ENCODE measurements at regions not wholly inside any gene's neighbourhood (a gene's known extent, or its start where the extent isn't known, plus 50 kb on each side); places are given as distances from the start of the nearest gene placed in this dataset.

DNA sequence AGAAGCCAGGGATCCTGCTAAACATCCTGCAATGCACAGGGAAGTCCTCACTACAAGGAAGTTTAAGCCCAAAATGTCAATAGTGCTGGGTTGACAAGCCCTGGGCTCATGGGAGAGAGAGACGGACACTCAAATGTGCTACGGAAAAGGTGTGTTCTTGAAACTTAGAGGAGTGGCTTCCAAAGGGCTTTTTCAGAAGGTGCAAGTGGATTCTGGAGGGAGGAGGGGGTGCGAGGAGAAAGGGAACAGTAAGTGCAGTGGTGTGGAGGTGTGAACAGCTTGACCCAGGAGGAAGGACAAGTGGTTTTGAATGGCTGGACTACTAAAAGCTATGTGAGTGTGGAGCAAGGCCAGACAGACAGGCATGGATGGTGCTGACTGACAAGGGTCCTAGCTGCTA lies 50.4 kb upstream of the CECR2 start:
- peaks cover 3% of the 10 kb centered on the region for H3K27me3 Mint-ChIP-seq (ENCODE audit: insufficient read depth)
- H3K27ac Mint-ChIP-seq: no peak overlapping the region
- TF ChIP-seq, protein P1, sequence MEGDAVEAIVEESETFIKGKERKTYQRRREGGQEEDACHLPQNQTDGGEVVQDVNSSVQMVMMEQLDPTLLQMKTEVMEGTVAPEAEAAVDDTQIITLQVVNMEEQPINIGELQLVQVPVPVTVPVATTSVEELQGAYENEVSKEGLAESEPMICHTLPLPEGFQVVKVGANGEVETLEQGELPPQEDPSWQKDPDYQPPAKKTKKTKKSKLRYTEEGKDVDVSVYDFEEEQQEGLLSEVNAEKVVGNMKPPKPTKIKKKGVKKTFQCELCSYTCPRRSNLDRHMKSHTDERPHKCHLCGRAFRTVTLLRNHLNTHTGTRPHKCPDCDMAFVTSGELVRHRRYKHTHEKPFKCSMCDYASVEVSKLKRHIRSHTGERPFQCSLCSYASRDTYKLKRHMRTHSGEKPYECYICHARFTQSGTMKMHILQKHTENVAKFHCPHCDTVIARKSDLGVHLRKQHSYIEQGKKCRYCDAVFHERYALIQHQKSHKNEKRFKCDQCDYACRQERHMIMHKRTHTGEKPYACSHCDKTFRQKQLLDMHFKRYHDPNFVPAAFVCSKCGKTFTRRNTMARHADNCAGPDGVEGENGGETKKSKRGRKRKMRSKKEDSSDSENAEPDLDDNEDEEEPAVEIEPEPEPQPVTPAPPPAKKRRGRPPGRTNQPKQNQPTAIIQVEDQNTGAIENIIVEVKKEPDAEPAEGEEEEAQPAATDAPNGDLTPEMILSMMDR (IDR thresholded peaks at IDR 0.05): no peak
- H3K4me3 Mint-ChIP-seq: no peak overlapping the region
- peaks cover 35% of the 10 kb centered on the region for H3K9me3 Mint-ChIP-seq
- peaks cover 10% of the 10 kb centered on the region; the same call in 1 of the 2 replicates for H3K36me3 Mint-ChIP-seq (ENCODE audit: low read depth)
- no peak for DNase-seq
- no peaks in the 10 kb centered on the region for H3K4me1 Mint-ChIP-seq (ENCODE audit: low read depth)

- Mint-ChIP-seq H3K27me3 (ENCODE audit: insufficient read depth) (peaks cover 3% of the 10 kb centered on the region), H3K4me1 (ENCODE audit: low read depth) (no peaks in the 10 kb centered on the region), H3K27ac (no peak overlapping the region), H3K4me3 (no peak overlapping the region), H3K9me3 (peaks cover 34% of the 10 kb centered on the region), H3K36me3 (ENCODE audit: low read depth) (peaks cover 10% of the 10 kb centered on the region; the same call in 1 of the 2 replicates)
- TF ChIP-seq, protein P1 (IDR thresholded peaks at IDR 0.05): no peak
- no peak for DNase-seq
Observed at GRCh38 chr22:17315310-17315709, 54.0 kb upstream of the CECR2 start.

GRCh38 chr22:17314487-17314886 lies 54.8 kb upstream of the CECR2 start:
- no peak for DNase-seq
- Mint-ChIP-seq H3K4me3 (no peak overlapping the region), H3K36me3 (ENCODE audit: low read depth) (peaks cover 11% of the 10 kb centered on the region; the same call in 1 of the 2 replicates), H3K9me3 (peaks cover 37% of the 10 kb centered on the region), H3K4me1 (ENCODE audit: low read depth) (no peaks in the 10 kb centered on the region), H3K27ac (no peak overlapping the region), H3K27me3 (ENCODE audit: insufficient read depth) (peaks cover 3% of the 10 kb centered on the region)
- TF ChIP-seq, protein P1 (IDR thresholded peaks at IDR 0.05): no peak

- no peaks in the 10 kb centered on the region for H3K4me1 Mint-ChIP-seq (ENCODE audit: low read depth)
- DNase-seq: no peak
- H3K4me3 Mint-ChIP-seq: no peak overlapping the region
- H3K27ac Mint-ChIP-seq: no peak overlapping the region
- TF ChIP-seq, protein P1 (IDR thresholded peaks at IDR 0.05): no peak
- peaks cover 34% of the 10 kb centered on the region for H3K9me3 Mint-ChIP-seq
- H3K27me3 Mint-ChIP-seq (ENCODE audit: insufficient read depth): peaks cover 3% of the 10 kb centered on the region; the same call in 1 of the 2 replicates
- peaks cover 8% of the 10 kb centered on the region; the same call in 1 of the 2 replicates for H3K36me3 Mint-ChIP-seq (ENCODE audit: low read depth)
Observed at GRCh38 chr22:17313626-17314025, 55.6 kb upstream of the CECR2 start.

DNA sequence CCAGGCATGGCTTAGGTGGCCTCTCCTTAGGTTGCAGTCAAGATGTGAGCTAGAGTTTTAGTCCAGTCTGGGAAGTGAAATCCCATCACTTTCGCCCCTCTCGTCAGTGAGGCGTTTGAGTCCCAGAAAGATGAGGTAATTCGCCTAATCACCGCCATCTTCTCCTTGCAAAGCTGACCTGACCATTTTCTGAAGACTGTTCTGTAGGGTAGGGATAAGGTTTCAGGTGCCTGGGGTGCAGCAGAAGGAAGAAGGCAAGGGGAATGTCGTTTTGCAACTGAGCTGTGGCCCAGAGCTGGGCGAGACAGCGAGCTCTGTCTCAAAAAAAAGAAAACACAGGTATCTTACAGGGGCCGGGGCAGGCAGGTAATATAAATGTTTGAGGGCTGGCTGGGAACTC lies 61.7 kb upstream of the CECR2 start:
- DNase-seq: no peak
- TF ChIP-seq, protein P1 (IDR thresholded peaks at IDR 0.05): no peak
- no peaks in the 10 kb centered on the region for H3K4me1 Mint-ChIP-seq (ENCODE audit: low read depth)
- peaks cover 8% of the 10 kb centered on the region; the same call in 1 of the 2 replicates for H3K36me3 Mint-ChIP-seq (ENCODE audit: low read depth)
- H3K4me3 Mint-ChIP-seq: no peak overlapping the region
- H3K27ac Mint-ChIP-seq: no peak overlapping the region
- peaks cover 41% of the 10 kb centered on the region for H3K9me3 Mint-ChIP-seq
- peaks cover 1% of the 10 kb centered on the region; the same call in 1 of the 2 replicates for H3K27me3 Mint-ChIP-seq (ENCODE audit: insufficient read depth)

- no peaks in the 10 kb centered on the region for H3K4me1 Mint-ChIP-seq (ENCODE audit: low read depth)
- TF ChIP-seq, protein P1 (IDR thresholded peaks at IDR 0.05): no peak
Observed at GRCh38 chr22:17305076-17305475, 64.2 kb upstream of the CECR2 start.

More at GRCh38 chr22:17305076-17305475, 64.2 kb upstream of the CECR2 start:
- no peak for DNase-seq
- Mint-ChIP-seq H3K4me3 (no peak overlapping the region), H3K36me3 (ENCODE audit: low read depth) (peaks cover 8% of the 10 kb centered on the region; the same call in 1 of the 2 replicates), H3K9me3 (peaks cover 55% of the 10 kb centered on the region), H3K27me3 (ENCODE audit: insufficient read depth) (peaks cover 3% of the 10 kb centered on the region; the same call in 1 of the 2 replicates), H3K27ac (no peak overlapping the region)
